ENCODE measurements at regions not wholly inside any gene's neighbourhood (a gene's known extent, or its start where the extent isn't known, plus 50 kb on each side); places are given as distances from the start of the nearest gene placed in this dataset.

DNA sequence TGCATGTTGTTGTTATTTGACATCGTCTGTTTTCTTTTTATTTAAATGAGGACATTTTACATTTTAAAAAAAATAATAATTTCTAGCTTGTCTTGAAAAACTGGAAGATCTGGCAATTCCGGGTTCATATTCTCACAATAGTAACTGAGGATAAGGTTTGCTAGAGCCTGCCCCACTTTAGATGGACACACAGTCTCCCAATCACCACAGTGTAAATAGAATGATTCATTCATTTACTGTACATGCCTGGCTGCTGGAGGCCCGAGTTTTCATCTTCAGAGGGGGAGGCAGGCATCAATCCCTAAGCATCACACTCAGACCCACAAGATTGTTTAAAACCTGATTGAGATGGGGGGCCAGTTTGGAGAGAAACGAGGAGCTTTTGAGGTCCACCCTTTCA lies 2039.7 kb upstream of the WWC1 start:
- TF ChIP-seq, protein P1, sequence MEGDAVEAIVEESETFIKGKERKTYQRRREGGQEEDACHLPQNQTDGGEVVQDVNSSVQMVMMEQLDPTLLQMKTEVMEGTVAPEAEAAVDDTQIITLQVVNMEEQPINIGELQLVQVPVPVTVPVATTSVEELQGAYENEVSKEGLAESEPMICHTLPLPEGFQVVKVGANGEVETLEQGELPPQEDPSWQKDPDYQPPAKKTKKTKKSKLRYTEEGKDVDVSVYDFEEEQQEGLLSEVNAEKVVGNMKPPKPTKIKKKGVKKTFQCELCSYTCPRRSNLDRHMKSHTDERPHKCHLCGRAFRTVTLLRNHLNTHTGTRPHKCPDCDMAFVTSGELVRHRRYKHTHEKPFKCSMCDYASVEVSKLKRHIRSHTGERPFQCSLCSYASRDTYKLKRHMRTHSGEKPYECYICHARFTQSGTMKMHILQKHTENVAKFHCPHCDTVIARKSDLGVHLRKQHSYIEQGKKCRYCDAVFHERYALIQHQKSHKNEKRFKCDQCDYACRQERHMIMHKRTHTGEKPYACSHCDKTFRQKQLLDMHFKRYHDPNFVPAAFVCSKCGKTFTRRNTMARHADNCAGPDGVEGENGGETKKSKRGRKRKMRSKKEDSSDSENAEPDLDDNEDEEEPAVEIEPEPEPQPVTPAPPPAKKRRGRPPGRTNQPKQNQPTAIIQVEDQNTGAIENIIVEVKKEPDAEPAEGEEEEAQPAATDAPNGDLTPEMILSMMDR (IDR thresholded peaks at IDR 0.05; ENCODE audit: insufficient read depth, low read length, poor library complexity, severe bottlenecking) = no peak
- DNase-seq (ENCODE audit: low read depth) = no peak

GRCh38 chr5:166257661-166258060 lies 2033.8 kb upstream of the WWC1 start:
- Histone ChIP-seq H3K27me3 (ENCODE audit: control insufficient read depth, insufficient read depth, low read length) (no peaks in the 10 kb centered on the region), H3K4me3 (ENCODE audit: low read depth, low read length) (no peak overlapping the region), H3K36me3 (ENCODE audit: control insufficient read depth, insufficient read depth, low read length) (no peaks in the 10 kb centered on the region)
- DNase-seq (ENCODE audit: low read depth) = no peak
- TF ChIP-seq, protein P1 (IDR thresholded peaks at IDR 0.05; ENCODE audit: insufficient read depth, low read length, poor library complexity, severe bottlenecking) = no peak

More for the DNA sequence above, 2039.7 kb upstream of the WWC1 start:
- Histone ChIP-seq H3K27me3 (ENCODE audit: control insufficient read depth, insufficient read depth, low read length) (no peaks in the 10 kb centered on the region), H3K4me3 (ENCODE audit: low read depth, low read length) (no peak overlapping the region), H3K36me3 (ENCODE audit: control insufficient read depth, insufficient read depth, low read length) (no peaks in the 10 kb centered on the region)

DNA sequence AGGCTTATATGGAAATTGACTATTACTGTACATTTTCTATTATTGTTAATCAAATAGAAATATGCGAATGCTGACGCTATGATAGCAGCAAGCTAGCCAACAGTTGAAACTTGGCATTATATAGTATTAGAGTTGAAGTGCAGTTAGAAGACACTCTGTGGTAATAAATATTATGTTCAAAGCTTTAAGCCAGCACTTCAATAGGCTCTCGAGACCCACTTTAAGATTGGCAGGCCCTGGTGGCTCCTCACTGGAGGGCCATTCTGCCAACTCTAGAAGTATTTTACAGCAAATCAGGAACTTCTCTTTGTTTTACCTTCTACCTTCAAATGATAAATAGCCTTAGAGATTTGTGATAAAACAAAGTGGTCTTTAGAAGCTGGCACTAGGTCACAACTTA lies 2029.0 kb upstream of the WWC1 start:
- TF ChIP-seq, protein P1 (IDR thresholded peaks at IDR 0.05; ENCODE audit: insufficient read depth, low read length, poor library complexity, severe bottlenecking) = no peak
- Histone ChIP-seq H3K4me3 (ENCODE audit: low read depth, low read length) (no peak overlapping the region), H3K27me3 (ENCODE audit: control insufficient read depth, insufficient read depth, low read length) (no peaks in the 10 kb centered on the region), H3K36me3 (ENCODE audit: control insufficient read depth, insufficient read depth, low read length) (no peaks in the 10 kb centered on the region)
- DNase-seq (ENCODE audit: low read depth) = no peak

- Histone ChIP-seq H3K4me3 (ENCODE audit: low read depth, low read length) (no peak overlapping the region), H3K36me3 (ENCODE audit: control insufficient read depth, insufficient read depth, low read length) (no peaks in the 10 kb centered on the region), H3K27me3 (ENCODE audit: control insufficient read depth, insufficient read depth, low read length) (no peaks in the 10 kb centered on the region)
- TF ChIP-seq, protein P1 (IDR thresholded peaks at IDR 0.05; ENCODE audit: insufficient read depth, low read length, poor library complexity, severe bottlenecking) = no peak
- DNase-seq (ENCODE audit: low read depth) = no peak
Measured at GRCh38 chr5:166267907-166268306, 2023.5 kb upstream of the WWC1 start.

DNA sequence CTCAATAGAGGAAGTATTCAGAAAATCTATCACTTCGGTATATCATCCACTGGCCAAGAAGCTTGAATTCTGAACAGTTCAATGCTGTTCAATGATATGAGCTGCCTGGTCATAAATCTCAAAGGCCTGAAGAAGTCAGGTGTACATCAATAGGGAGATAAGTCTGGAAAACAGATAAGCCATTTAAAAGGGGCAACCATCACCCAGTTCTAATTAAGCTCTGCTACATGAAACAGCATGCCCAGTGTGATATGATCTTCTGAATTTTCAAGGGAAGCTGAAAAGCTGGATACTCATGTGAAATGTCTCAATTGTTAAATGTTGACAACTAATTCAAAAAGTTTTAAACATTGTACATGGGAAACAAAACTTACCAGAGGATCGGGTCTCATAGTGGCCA lies 2020.7 kb upstream of the WWC1 start:
- DNase-seq (ENCODE audit: low read depth) = no peak
- TF ChIP-seq, protein P1 (IDR thresholded peaks at IDR 0.05; ENCODE audit: insufficient read depth, low read length, poor library complexity, severe bottlenecking) = no peak
- Histone ChIP-seq H3K4me3 (ENCODE audit: low read depth, low read length) (no peak overlapping the region), H3K27me3 (ENCODE audit: control insufficient read depth, insufficient read depth, low read length) (no peaks in the 10 kb centered on the region), H3K36me3 (ENCODE audit: control insufficient read depth, insufficient read depth, low read length) (no peaks in the 10 kb centered on the region)

DNA sequence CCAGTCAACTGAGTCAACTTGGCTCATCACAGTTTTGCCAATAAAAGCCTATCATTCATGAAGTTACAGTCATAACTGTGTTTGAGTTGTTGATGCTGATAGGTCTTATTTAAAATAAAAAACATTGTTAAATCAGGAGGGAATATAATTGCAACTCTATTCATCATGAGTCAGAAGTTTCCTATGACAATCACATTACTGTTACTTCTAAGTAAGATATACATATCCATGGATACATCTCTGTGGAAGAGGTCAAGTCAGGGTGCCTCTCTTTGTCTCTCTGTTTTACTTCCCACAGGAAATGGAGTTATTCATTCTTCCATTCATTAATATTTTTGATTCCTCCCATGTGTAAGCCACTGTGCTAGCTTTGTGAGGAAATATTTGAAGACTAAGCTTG lies 2015.4 kb upstream of the WWC1 start:
- DNase-seq (ENCODE audit: low read depth) = no peak
- TF ChIP-seq, protein P1 (IDR thresholded peaks at IDR 0.05; ENCODE audit: insufficient read depth, low read length, poor library complexity, severe bottlenecking) = no peak
- Histone ChIP-seq H3K4me3 (ENCODE audit: low read depth, low read length) (no peak overlapping the region), H3K36me3 (ENCODE audit: control insufficient read depth, insufficient read depth, low read length) (no peaks in the 10 kb centered on the region), H3K27me3 (ENCODE audit: control insufficient read depth, insufficient read depth, low read length) (no peaks in the 10 kb centered on the region)

Data from kidney epithelial cell (primary cell).